ENCODE measurements at regions not wholly inside any gene's neighbourhood (a gene's known extent, or its start where the extent isn't known, plus 50 kb on each side); places are given as distances from the start of the nearest gene placed in this dataset.

DNA sequence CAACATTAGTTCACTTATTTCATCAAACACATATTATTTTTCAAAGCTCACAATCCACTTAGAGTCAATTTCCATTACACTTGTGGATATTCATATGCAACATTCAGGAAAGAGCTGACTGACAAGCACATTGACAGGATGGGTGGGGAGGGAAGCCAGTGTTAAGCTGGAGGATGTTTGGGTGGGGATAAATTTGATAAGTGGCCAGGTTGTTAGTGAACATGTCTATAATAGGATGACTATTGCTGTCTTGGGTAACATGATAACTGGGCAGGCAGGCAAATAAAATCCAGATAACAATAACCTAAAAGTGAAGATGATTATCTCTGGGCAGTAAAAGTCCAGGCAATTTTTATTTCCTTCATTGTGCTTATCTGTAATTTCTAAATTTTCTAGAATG lies 73.8 kb upstream of the OSBPL8 start:
- Histone ChIP-seq H3K9me3 (no peaks in the 10 kb centered on the region), H3K4me3 (no peak overlapping the region), H3K27ac (no peak overlapping the region), H3K27me3 (no peaks in the 10 kb centered on the region), H3K4me1 (no peaks in the 10 kb centered on the region), H3K36me3 (no peaks in the 10 kb centered on the region)
- intact Hi-C loops (cut with DNase I), result no loop called here
- TF ChIP-seq POLR2A (IDR thresholded peaks at IDR 0.05), result no peak
- TF ChIP-seq, protein P1, sequence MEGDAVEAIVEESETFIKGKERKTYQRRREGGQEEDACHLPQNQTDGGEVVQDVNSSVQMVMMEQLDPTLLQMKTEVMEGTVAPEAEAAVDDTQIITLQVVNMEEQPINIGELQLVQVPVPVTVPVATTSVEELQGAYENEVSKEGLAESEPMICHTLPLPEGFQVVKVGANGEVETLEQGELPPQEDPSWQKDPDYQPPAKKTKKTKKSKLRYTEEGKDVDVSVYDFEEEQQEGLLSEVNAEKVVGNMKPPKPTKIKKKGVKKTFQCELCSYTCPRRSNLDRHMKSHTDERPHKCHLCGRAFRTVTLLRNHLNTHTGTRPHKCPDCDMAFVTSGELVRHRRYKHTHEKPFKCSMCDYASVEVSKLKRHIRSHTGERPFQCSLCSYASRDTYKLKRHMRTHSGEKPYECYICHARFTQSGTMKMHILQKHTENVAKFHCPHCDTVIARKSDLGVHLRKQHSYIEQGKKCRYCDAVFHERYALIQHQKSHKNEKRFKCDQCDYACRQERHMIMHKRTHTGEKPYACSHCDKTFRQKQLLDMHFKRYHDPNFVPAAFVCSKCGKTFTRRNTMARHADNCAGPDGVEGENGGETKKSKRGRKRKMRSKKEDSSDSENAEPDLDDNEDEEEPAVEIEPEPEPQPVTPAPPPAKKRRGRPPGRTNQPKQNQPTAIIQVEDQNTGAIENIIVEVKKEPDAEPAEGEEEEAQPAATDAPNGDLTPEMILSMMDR (IDR thresholded peaks at IDR 0.05), result no peak
- no peak for DNase-seq

DNA sequence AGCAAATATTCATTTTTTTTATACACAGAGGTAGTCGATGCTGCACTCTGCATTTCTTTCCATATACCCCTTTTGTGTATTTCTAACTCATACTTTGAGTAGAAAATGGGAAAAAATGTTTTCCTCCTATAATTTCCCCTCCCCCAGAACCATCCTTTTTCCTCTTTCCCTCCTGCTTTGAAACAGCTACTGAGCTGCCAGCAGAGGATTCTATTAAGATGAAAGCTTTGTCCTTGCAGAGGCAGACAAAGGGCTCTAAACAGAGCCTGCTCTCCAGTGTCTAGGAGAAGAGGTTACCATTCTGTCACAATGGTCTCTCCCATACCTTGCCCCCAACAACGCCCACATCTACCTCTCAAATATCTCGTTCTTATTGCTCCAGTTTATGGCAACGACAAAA lies 74.6 kb upstream of the OSBPL8 start:
- DNase-seq, result no peak
- WGBS, 2 donors, result 73 to 77% methylated on average over 4 of the region's 4 CpGs
- H3K4me3 ChIP-seq, result no peak overlapping the region
- no peaks in the 10 kb centered on the region for H3K27me3 ChIP-seq
- H3K4me1 ChIP-seq, result no peaks in the 10 kb centered on the region
- TF ChIP-seq, protein P1 (IDR thresholded peaks at IDR 0.05), result no peak
- no peak for TF ChIP-seq POLR2A (IDR thresholded peaks at IDR 0.05)
- no peak overlapping the region for H3K27ac ChIP-seq
- intact Hi-C loops (cut with DNase I), result no loop called here
- no peaks in the 10 kb centered on the region for H3K36me3 ChIP-seq
- H3K9me3 ChIP-seq, result no peaks in the 10 kb centered on the region

DNA sequence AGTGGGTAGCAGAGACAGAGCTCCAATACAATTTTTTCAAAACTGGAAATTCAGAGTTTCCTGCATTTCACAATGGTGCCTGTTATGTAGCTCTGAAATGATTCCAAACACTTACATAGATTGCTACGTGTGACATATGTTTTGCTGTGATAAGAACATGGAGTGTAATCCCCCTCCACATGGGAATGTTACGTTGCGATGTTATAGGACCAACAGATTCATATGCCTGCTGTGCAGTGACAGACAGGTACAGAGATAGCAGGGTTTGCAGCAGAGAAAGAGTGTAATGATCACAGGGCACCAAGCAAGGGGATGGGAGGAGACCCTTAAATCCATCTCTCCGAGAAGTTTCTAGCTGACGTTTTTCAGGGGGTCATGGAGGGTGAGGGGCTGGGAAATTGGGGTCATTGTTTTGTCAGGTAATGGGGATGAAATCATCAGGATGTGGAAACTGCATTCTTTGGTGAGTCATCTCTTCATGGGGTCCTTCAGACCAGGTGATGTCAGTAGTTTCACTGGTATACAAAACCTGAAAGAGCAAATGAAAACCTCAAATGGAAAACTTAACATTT lies 76.6 kb upstream of the OSBPL8 start:
- Histone ChIP-seq H3K27ac (no peak overlapping the region), H3K9me3 (no peaks in the 10 kb centered on the region), H3K27me3 (no peaks in the 10 kb centered on the region), H3K4me1 (no peaks in the 10 kb centered on the region), H3K36me3 (no peaks in the 10 kb centered on the region), H3K4me3 (no peak overlapping the region)
- TF ChIP-seq POLR2A (IDR thresholded peaks at IDR 0.05), result no peak
- TF ChIP-seq, protein P1 (IDR thresholded peaks at IDR 0.05), result no peak
- WGBS, 2 donors, result 64 to 77% methylated on average over 5 of the region's 5 CpGs
- intact Hi-C loops (cut with DNase I), result no loop called here
- no peak for DNase-seq

DNA sequence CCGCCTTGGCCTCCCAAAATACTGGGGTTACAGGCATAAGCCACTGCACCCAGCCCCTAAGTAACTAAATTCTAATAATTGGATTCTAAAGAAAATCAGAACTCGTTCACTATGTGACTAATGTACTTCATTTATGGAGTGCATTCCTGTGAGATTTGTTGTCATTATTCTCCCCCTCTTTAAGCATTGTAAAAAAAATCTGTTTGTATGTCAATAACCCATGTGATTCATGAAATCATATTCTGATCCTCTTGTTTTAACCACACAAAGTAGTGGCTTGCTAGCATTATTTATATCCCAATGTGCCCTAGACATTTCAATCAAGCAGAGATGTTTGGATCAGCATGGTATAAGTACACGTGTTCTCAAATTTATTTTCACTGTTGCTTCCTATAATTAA lies 78.2 kb upstream of the OSBPL8 start:
- no peaks in the 10 kb centered on the region for H3K36me3 ChIP-seq
- no peaks in the 10 kb centered on the region for H3K27me3 ChIP-seq
- DNase-seq, result no peak
- intact Hi-C loops (cut with DNase I), result no loop called here
- no peak overlapping the region for H3K4me3 ChIP-seq
- no peak for TF ChIP-seq POLR2A (IDR thresholded peaks at IDR 0.05)
- TF ChIP-seq, protein P1 (IDR thresholded peaks at IDR 0.05), result no peak
- whole genome bisulfite sequencing, 2 donors, result 60 to 70% methylated on average over 3 of the region's 3 CpGs
- no peaks in the 10 kb centered on the region for H3K4me1 ChIP-seq
- H3K27ac ChIP-seq, result no peak overlapping the region
- no peaks in the 10 kb centered on the region for H3K9me3 ChIP-seq

DNA sequence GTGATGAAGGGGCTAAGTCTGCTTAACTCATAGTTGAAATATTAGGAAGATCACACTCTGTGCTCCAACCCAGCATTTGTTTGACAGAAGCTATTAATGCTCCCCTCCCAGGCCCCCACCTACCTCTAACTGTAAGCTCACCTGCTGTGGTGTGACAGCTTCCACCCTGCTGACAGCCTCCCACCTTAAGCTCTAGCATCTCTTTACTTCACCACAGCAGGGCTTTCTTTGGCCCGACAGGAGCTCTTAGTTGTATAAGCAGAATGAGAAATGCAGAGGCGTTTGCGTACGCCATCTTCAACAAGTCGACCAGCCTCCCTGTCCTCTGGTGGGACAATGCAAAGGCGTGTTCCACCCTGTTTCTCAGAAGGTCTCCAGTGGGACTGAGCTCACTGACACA lies 80.1 kb upstream of the OSBPL8 start:
- intact Hi-C loops (cut with DNase I), result no loop called here
- TF ChIP-seq POLR2A (IDR thresholded peaks at IDR 0.05), result no peak
- TF ChIP-seq, protein P1 (IDR thresholded peaks at IDR 0.05), result no peak
- Histone ChIP-seq H3K4me1 (no peaks in the 10 kb centered on the region), H3K36me3 (no peaks in the 10 kb centered on the region), H3K27me3 (no peaks in the 10 kb centered on the region), H3K4me3 (no peak overlapping the region), H3K27ac (no peak overlapping the region), H3K9me3 (no peaks in the 10 kb centered on the region)
- DNase-seq, result no peak
- 85 to 91% methylated on average over 6 of the region's 6 CpGs for WGBS, 2 donors

All from esophagus squamous epithelium (tissue), 5 donors.